ENCODE measurements at regions not wholly inside any gene's neighbourhood (a gene's known extent, or its start where the extent isn't known, plus 50 kb on each side); places are given as distances from the start of the nearest gene placed in this dataset.

- in situ Hi-C loops (cut with HindIII; ENCODE audit: low pct_unique_long_range_greater_than_20kb, low sequenced_read_pairs): no loop called here
- DNase-seq (ENCODE audit: low read depth in 1 of 2, low spot score in 1 of 2): no peak
These were observed 370.6 kb upstream of the RPS6KA3 start for GRCh38 chrX:20637351-20637750.

GRCh38 chrX:20633451-20633850 lies 366.7 kb upstream of the RPS6KA3 start:
- no peak for TF ChIP-seq JUND (IDR thresholded peaks at IDR 0.05; ENCODE audit: low read depth)
- in situ Hi-C loops (cut with HindIII; ENCODE audit: low pct_unique_long_range_greater_than_20kb, low sequenced_read_pairs): no loop called here
- DNase-seq (ENCODE audit: low read depth in 1 of 2, low spot score in 1 of 2): no peak

More at GRCh38 chrX:20637351-20637750, 370.6 kb upstream of the RPS6KA3 start:
- TF ChIP-seq JUND (IDR thresholded peaks at IDR 0.05; ENCODE audit: low read depth): no peak

GRCh38 chrX:20623448-20623847 lies 356.7 kb upstream of the RPS6KA3 start:
- no peak for TF ChIP-seq JUND (IDR thresholded peaks at IDR 0.05; ENCODE audit: low read depth)
- no peak for DNase-seq (ENCODE audit: low read depth in 1 of 2, low spot score in 1 of 2)
- in situ Hi-C loops (cut with HindIII; ENCODE audit: low pct_unique_long_range_greater_than_20kb, low sequenced_read_pairs): no loop called here

GRCh38 chrX:20620306-20620705 lies 353.6 kb upstream of the RPS6KA3 start:
- no peak for DNase-seq (ENCODE audit: low read depth in 1 of 2, low spot score in 1 of 2)
- no peak for TF ChIP-seq JUND (IDR thresholded peaks at IDR 0.05; ENCODE audit: low read depth)
- in situ Hi-C loops (cut with HindIII; ENCODE audit: low pct_unique_long_range_greater_than_20kb, low sequenced_read_pairs): no loop called here

- in situ Hi-C loops (cut with HindIII; ENCODE audit: low pct_unique_long_range_greater_than_20kb, low sequenced_read_pairs): no loop called here
- no peak for TF ChIP-seq JUND (IDR thresholded peaks at IDR 0.05; ENCODE audit: low read depth)
- DNase-seq (ENCODE audit: low read depth in 1 of 2, low spot score in 1 of 2): no peak
These were observed 343.3 kb upstream of the RPS6KA3 start for GRCh38 chrX:20609916-20610415.

- TF ChIP-seq JUND (IDR thresholded peaks at IDR 0.05; ENCODE audit: low read depth): no peak
- DNase-seq (ENCODE audit: low read depth in 1 of 2, low spot score in 1 of 2): no peak
- in situ Hi-C loops (cut with HindIII; ENCODE audit: low pct_unique_long_range_greater_than_20kb, low sequenced_read_pairs): no loop called here
These were observed 340.1 kb upstream of the RPS6KA3 start for GRCh38 chrX:20606831-20607230.

- TF ChIP-seq JUND (IDR thresholded peaks at IDR 0.05; ENCODE audit: low read depth): no peak
- in situ Hi-C loops (cut with HindIII; ENCODE audit: low pct_unique_long_range_greater_than_20kb, low sequenced_read_pairs): no loop called here
- DNase-seq (ENCODE audit: low read depth in 1 of 2, low spot score in 1 of 2): no peak
These were observed 330.1 kb upstream of the RPS6KA3 start for GRCh38 chrX:20596856-20597255.

- in situ Hi-C loops (cut with HindIII; ENCODE audit: low pct_unique_long_range_greater_than_20kb, low sequenced_read_pairs): no loop called here
- no peak for TF ChIP-seq JUND (IDR thresholded peaks at IDR 0.05; ENCODE audit: low read depth)
- no peak for DNase-seq (ENCODE audit: low read depth in 1 of 2, low spot score in 1 of 2)
These were observed 329.3 kb upstream of the RPS6KA3 start for GRCh38 chrX:20595928-20596575.

GRCh38 chrX:20594985-20595384 lies 328.3 kb upstream of the RPS6KA3 start:
- DNase-seq (ENCODE audit: low read depth in 1 of 2, low spot score in 1 of 2): peak in 1 of 2 experiments; percentile 11
- no peak for TF ChIP-seq JUND (IDR thresholded peaks at IDR 0.05; ENCODE audit: low read depth)
- in situ Hi-C loops (cut with HindIII; ENCODE audit: low pct_unique_long_range_greater_than_20kb, low sequenced_read_pairs): no loop called here

GRCh38 chrX:20593836-20594235 lies 327.1 kb upstream of the RPS6KA3 start:
- in situ Hi-C loops (cut with HindIII; ENCODE audit: low pct_unique_long_range_greater_than_20kb, low sequenced_read_pairs): no loop called here
- TF ChIP-seq JUND (IDR thresholded peaks at IDR 0.05; ENCODE audit: low read depth): no peak
- no peak for DNase-seq (ENCODE audit: low read depth in 1 of 2, low spot score in 1 of 2)

GRCh38 chrX:20593402-20593801 lies 326.7 kb upstream of the RPS6KA3 start:
- in situ Hi-C loops (cut with HindIII; ENCODE audit: low pct_unique_long_range_greater_than_20kb, low sequenced_read_pairs): no loop called here
- no peak for DNase-seq (ENCODE audit: low read depth in 1 of 2, low spot score in 1 of 2)
- TF ChIP-seq JUND (IDR thresholded peaks at IDR 0.05; ENCODE audit: low read depth): no peak

GRCh38 chrX:20591246-20591645 lies 324.5 kb upstream of the RPS6KA3 start:
- no peak for TF ChIP-seq JUND (IDR thresholded peaks at IDR 0.05; ENCODE audit: low read depth)
- in situ Hi-C loops (cut with HindIII; ENCODE audit: low pct_unique_long_range_greater_than_20kb, low sequenced_read_pairs): no loop called here
- no peak for DNase-seq (ENCODE audit: low read depth in 1 of 2, low spot score in 1 of 2)

GRCh38 chrX:20585782-20586181 lies 319.1 kb upstream of the RPS6KA3 start:
- in situ Hi-C loops (cut with HindIII; ENCODE audit: low pct_unique_long_range_greater_than_20kb, low sequenced_read_pairs): no loop called here
- no peak for TF ChIP-seq JUND (IDR thresholded peaks at IDR 0.05; ENCODE audit: low read depth)
- no peak for DNase-seq (ENCODE audit: low read depth in 1 of 2, low spot score in 1 of 2)

- no peak for TF ChIP-seq JUND (IDR thresholded peaks at IDR 0.05; ENCODE audit: low read depth)
- in situ Hi-C loops (cut with HindIII; ENCODE audit: low pct_unique_long_range_greater_than_20kb, low sequenced_read_pairs): no loop called here
- peak in 1 of 2 experiments; percentile 50 for DNase-seq (ENCODE audit: low read depth in 1 of 2, low spot score in 1 of 2)
These were observed 304.9 kb upstream of the RPS6KA3 start for GRCh38 chrX:20571611-20572010.
